CD4-positive, alpha-beta T cell treated with Interleukin-12 subunit alpha and Interleukin-12 subunit beta, for 1 hour (primary cell): ENCODE measurements at regions not wholly inside any gene's neighbourhood (a gene's known extent, or its start where the extent isn't known, plus 50 kb on each side); places are given as distances from the start of the nearest gene placed in this dataset.
"Not testable (repeated sequence)": the region's sequence is repeated elsewhere in the genome, so short reads cannot be mapped to it uniquely, and the experiment has no call there.

Source experiments
- DNase-seq: peaks from one replicate; pipeline ENCODE4 v3.0.0-alpha.2; 2020

DNA sequence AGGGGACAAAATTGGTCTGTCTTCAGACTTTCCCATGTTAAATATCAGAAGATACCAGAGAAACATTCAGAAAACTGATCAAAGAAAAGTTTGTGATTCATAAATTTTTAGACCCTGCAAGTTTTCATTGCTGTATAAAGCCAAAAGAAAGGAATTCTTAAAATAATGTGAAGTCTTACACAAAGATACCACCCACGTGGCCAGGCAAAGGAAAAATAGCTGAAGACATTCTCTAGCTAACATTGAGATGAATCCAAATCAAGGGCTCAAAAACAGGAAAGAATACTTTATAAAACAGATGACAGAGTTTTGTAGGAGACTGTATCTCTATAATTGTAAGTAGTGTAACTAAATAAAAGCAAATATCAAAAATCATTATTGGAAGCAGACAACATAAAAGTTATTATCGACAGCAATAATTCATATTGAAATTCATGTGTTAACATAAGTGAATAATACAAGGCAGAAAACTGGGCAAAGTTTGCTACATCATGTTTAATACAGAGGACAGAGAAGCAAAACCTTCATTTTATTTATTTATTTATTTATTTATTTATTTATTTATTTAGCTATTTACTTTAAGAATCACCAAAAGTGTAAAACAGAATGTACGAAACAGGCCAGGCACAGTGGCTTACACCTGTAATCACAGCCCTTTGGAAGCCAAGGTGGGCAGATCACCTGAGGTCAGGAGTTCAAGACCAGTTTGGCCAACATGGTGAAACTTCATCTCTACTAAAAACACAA lies 204.6 kb upstream of the SLIT2 start:
- no peak for DNase-seq

- DNase-seq, result no peak
These were observed 205.5 kb upstream of the SLIT2 start for GRCh38 chr4:20046179-20046578.

GRCh38 chr4:20044966-20045365 lies 206.7 kb upstream of the SLIT2 start:
- no peak for DNase-seq

DNA sequence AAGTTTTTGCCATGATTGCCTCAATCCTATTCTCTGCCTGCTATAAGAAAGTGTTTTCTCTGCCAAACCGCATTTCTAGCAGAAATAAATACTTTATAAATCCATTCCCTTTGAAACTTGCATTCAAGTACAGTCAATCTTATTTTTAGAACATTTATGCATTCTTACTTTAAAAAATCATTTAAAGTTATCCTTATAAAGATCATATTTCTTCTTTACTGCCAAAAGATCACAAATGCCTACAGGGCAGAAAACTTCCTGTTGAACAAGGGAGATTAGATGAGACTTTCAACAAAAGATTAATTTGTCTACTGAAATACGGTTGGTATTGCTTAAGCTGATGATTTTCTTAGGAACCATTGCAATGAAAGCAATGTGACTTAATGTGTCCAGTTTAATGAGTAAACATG lies 207.2 kb upstream of the SLIT2 start:
- no peak for DNase-seq

- no peak for DNase-seq
These were observed 207.7 kb upstream of the SLIT2 start for GRCh38 chr4:20043991-20044390.

GRCh38 chr4:20042769-20043168 lies 208.9 kb upstream of the SLIT2 start:
- DNase-seq, result no peak

DNA sequence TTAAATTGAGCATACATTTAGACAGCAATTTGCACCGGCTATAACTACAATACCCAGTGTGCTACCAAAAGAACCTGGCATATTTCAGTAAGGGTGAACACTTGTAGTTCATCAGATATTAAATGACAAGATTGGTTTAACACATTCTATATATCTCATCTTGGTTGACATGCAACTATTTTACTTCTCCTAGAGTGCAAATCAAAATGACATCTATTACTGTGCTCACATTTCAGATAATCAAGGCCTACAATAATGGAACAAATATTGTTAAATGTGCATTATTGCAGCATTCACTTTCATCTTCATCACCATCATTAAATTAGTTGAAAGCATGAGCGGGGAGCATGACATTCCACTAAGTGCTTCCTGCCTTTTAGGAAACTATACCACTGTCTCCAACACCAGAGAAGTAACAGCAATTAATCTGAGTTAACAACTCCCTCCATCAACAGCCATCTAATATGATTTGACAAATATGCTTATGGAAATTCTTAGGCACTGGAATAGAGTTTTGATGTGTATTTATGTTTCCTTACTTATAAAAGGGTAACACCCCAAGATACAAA lies 209.8 kb upstream of the SLIT2 start:
- DNase-seq, result no peak

DNA sequence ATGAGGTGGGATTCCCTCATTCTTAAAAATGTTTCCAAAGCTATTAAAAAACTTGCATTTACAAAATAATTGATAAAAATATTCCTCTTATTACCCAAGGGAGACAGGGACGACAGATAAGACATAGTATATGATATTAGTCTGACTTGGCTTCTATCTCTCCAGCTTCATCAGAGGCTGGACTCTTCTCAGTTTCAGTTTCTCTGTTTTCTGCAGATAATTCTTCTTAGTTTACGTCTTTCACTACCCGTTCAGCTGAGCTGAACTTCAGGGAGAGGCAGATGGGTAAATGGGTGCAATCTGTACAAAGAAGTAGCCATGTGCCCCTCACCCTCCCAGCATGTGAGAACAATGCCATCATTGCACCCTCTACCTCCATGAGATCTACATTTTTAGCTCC lies 214.0 kb upstream of the SLIT2 start:
- DNase-seq, result no peak

DNA sequence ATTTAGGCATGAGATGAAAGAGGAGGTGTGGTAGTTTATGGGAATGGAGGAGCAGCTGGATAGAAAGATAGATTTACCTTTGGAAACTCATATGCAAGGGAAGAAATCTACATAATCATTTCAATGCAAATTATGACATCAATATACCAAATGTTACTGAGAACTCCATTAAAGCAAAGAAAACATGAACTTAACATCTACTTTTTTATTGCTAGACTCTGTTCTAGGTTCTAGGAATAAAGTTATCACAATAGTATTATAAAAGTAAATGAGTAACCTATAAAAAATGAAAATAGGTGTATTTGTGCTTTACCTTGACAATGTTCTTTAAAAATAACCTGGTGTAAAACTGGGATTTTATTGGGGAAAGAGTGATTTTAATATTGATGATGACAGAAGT lies 221.6 kb upstream of the SLIT2 start:
- DNase-seq, result no peak

DNA sequence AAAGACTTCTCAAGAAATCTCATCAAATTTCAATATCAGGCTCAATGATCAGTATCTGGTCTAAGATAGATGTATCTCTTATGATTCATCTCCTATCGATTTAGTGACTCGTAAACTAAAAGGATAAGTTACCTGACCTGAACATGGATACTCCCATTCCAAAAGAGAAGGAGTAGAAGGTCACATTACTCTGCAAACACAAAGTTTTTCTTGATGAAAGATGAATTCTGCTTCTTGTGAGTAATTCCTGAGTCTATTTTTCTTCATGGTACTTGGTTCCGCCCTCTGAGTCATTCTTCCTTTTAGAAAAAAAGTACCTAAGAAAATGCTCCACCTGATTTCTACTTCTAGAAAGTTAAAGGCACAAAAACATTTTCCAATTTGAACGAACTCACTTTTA lies 223.1 kb upstream of the SLIT2 start:
- DNase-seq, result no peak

GRCh38 chr4:20026456-20026855 lies 225.2 kb upstream of the SLIT2 start:
- no peak for DNase-seq

DNA sequence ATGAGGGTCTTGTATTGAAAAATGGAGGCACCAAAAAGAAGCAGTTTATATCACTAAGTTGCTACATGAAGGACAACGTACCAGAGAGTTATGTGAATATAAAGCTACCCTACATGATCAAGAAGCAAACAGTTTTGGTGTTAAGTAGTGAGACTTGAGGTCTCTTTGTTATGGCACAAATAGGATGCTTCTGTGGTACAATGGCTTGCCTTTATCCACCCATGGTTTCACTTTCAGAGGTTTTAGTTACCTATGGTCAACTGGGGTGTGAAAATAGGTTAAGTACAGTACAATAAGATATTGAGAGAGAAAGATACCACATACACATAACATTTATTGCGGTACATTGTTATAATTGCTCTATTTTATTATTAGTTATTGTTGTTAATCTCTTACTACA lies 229.2 kb upstream of the SLIT2 start:
- no peak for DNase-seq

DNA sequence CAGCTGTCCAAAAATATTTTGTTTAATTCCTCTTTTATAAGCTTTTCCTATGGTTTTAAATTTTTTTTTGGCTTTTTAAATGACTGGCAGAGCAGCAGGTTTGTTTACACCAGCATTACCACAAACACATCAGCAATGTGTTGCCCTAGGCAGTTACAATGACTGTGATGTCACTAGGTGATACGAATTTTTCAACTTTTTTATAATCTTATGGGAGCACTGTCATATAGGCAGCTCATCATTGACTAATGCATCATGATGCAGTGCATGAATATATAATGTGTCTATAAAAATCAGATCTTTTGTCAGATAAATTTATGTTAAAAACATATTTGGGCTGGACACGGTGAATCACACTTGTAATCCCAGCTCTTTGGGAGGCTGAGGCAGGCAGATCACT lies 231.6 kb upstream of the SLIT2 start:
- DNase-seq, result no peak

GRCh38 chr4:20019310-20020015 lies 232.2 kb upstream of the SLIT2 start:
- DNase-seq, result no peak

DNA sequence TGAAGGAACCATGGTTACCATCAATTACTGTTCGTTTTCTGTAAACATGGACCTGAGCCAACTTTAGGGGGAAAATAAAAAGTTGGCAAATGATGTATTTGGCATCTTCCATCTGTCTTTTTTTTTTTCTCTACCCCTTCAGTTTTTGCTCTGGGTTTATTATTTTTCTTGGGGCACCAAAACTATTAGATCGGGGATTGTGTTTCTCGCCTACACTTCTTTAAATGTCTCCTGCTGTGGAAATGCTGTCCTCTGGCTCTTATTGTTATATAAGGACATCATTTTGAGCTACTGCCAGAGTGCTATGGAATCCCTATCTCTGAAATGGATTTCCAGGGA lies 234.0 kb upstream of the SLIT2 start:
- no peak for DNase-seq

DNA sequence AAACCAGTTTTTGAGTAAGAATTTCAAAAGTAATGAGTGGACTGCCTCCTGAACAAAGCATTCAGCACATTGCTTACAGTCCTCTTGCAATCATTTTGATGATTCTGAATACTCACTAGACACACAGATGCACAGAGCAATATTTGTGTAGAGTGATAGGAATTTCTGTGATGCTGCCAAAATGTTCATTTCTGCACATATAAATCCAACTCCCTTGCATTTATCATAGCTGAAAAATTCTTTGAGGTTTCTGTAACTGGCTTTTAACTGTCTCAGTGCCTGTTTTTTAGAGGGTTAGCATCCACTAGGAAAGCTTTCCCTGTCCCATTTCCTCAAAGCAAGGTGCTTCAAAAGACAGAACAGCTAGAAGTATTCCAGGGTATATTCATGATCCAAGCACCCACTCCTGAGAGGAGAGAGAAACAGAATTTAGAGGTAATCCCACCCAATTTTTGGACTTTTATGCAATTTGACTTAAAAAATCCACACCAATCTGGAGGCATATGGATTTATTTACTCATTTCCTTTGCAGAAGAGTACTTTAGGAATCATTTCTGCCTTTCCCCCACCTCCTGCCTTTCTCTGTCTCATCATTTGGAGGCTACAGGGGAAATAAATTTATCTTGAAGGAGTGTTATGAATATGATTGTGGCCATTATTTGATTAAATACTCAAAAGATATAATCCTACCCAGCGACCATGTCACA lies 234.5 kb upstream of the SLIT2 start:
- DNase-seq, result no peak

GRCh38 chr4:20015636-20016224 lies 236.0 kb upstream of the SLIT2 start:
- no peak for DNase-seq

DNA sequence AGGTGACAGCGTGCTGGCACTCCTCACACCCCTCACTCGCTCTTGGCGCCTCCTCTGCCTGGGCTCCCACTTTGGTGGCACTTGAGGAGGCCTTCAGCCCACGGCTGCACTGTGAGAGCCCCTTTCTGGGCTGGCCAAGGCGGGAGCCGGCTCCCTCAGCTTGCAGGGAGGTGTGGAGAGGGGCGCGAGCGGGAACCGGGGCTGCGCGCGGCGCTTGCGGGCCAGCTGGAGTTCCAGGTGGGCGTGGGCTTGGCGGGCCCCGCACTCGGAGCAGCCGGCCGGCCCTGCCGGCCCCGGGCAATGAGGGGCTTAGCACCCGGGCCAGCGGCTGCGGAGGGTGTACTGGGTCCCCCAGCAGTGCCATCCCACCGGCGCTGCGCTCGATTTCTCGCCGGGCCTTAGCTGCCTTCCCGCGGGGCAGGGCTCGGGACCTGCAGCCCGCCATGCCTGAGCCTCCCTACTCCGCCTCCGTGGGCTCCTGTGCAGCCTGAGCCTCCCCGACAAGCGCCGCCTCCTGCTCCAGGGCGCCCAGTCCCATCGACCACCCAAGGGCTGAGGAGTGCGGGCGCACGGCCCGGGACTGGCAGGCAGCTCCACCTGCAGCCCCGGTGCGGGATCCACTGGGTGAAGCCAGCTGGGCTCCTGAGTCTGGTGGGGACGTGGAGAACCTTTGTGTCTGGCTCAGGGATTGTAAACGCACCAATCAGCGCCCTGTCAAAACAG lies 247.7 kb upstream of the SLIT2 start:
- not testable (repeated sequence) for DNase-seq

DNA sequence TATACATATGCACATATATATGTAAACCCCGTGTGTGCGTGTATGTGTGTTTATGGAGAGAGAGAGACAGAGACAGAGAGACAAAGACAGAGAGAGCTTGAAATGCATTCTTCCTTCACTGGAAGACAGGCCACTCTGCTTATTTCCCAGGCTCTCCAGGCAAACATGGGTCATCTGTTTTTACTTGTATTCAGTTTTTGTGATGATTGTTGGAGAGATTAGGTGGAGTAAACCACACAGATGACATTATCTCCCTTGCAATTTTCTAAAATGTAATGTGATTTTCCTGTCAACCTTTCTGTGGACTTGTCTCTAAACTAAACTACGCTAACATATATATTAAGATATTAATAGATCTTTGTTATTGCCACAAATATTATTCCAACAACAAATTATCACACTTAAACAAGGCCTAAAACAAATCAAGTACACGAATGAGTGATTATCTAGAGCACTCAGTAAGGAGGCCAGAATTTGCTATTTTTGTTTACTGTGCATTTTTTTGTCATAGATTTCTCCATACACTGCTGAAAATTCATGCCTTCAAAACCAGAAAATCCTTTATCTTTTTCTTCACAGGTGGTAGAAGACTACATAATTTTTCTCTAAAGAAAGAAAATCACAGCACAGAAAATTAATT lies 251.8 kb upstream of the SLIT2 start:
- DNase-seq, result no peak

- DNase-seq, result no peak
These were observed 252.4 kb upstream of the SLIT2 start for GRCh38 chr4:19999276-19999675.

DNA sequence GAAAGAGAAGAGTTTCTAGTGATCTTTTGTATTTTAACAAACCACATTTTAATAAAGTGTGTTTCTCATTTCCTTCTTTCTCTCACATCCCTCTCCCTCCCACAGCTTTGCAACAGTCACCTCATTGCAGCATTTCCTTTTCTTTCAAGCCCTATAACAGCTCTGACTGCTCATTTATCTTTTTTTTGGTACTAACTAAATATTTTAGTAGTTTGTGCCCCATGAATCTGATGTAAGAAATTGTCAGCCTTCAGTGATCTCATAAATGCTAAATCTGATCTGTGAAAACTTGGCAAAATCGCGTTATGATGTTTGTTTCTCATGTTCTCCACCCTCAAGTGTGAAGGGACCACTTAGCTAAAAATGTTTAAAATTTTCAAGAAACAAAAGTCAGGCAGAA lies 258.5 kb upstream of the SLIT2 start:
- no peak for DNase-seq

DNA sequence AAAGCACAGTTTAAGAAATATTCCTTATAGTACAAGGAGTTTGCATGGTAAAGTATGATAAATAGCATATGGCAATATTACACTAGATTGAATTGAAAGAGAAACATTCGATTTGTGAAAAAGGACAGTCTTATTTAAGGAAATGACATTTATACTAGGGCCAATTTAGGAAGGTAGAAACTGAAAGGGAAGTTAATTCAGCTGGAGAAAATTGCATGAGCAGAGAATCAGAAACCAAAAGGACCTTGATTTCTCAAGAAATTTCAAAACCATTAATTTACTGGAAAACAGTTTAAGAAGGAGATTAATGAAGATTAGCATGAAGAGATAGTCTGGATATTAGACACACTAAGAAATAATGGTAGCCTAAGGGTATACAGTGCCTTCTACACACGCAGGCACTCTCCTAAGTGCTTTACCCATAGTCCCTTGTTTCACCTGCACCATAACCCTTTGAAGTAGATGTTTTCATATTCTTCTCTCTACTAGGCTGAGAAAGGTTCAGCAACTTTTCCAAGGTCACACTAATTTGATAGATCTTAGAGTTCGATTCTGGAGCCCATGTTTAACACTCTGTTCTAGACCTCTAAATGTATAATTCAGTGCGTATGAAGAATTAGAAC lies 259.1 kb upstream of the SLIT2 start:
- DNase-seq, result no peak
